ENCODE measurements at regions not wholly inside any gene's neighbourhood (a gene's known extent, or its start where the extent isn't known, plus 50 kb on each side); places are given as distances from the start of the nearest gene placed in this dataset.
"Not testable (repeated sequence)": the region's sequence is repeated elsewhere in the genome, so short reads cannot be mapped to it uniquely, and the experiment has no call there.

DNA sequence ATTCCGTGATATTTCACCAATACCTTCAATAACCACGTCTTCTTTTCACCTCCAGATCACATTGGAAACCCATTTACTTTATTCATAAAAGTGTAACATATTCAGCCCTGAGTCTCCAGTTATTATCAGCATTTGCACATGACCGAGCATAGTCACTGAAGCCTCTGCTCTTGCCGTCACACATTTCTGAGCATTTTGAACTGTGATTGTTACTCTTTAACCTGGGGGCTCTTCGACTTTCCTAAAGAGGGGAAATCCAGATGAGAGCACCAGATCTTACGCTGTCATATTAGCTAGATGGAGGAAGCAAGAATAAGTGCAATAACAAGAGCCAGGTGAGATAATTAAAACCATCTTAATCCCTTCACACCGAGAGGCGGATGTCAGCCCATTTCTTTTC lies 260.0 kb upstream of the NRP1 start:
- Mint-ChIP-seq H3K4me1 (ENCODE audit: low read depth, unreplicated experiment) (peaks cover 8% of the 10 kb centered on the region), H3K4me3 (ENCODE audit: unreplicated experiment) (no peak overlapping the region)

DNA sequence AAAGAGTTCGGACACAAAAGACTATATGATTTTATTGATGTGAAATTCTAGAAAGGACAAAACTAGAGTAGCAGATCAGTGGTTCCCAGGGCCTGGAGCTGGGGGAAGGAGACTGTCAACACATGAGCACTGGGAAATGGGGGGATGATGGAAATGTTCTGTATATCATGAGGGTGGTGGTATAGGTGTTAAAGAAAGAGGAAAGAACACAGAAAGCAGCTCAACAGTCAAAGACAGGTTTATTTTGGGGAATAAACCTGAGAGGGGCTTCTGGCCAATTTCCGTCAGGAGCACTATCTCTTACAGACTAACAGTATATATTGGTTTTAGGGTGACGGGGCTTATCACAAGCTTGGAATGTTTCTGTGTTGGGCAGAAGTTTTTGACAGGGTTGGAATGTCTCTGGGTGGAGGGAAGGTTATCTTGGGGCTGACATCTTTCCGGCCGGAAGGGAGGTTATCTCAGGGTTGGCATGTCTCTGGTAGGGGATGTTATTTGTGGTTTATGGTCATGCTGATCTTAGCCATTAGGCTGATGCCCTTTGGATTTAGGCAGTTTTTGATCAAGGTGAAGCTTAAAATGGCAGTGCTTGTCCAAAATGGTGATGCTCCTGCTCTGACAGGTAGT lies 254.6 kb upstream of the NRP1 start:
- Histone ChIP-seq H3K4me1 (peaks cover 12% of the 10 kb centered on the region), H3K36me3 (ENCODE audit: control insufficient read depth, insufficient read depth, low read length) (no peaks in the 10 kb centered on the region), H3K9me3 (peaks cover 13% of the 10 kb centered on the region), H3K4me3 (ENCODE audit: low read depth, low read length) (no peak overlapping the region), H3K27me3 (replicated peaks; ENCODE audit: control insufficient read depth, insufficient read depth, low read length) (no peaks in the 10 kb centered on the region)
- Mint-ChIP-seq H3K27me3 (ENCODE audit: insufficient read depth, unreplicated experiment) (no peaks in the 10 kb centered on the region), H3K4me3 (ENCODE audit: unreplicated experiment) (no peak overlapping the region), H3K27ac (ENCODE audit: unreplicated experiment) (no peak overlapping the region), H3K36me3 (ENCODE audit: insufficient read depth, unreplicated experiment) (peaks cover 4% of the 10 kb centered on the region), H3K9me3 (ENCODE audit: unreplicated experiment) (peaks cover 16% of the 10 kb centered on the region), H3K4me1 (ENCODE audit: low read depth, unreplicated experiment) (peaks cover 9% of the 10 kb centered on the region)
- no TSS peak for BruUV-seq (replicated peaks)
- DNase-seq: no peak
- TF ChIP-seq, protein P1, sequence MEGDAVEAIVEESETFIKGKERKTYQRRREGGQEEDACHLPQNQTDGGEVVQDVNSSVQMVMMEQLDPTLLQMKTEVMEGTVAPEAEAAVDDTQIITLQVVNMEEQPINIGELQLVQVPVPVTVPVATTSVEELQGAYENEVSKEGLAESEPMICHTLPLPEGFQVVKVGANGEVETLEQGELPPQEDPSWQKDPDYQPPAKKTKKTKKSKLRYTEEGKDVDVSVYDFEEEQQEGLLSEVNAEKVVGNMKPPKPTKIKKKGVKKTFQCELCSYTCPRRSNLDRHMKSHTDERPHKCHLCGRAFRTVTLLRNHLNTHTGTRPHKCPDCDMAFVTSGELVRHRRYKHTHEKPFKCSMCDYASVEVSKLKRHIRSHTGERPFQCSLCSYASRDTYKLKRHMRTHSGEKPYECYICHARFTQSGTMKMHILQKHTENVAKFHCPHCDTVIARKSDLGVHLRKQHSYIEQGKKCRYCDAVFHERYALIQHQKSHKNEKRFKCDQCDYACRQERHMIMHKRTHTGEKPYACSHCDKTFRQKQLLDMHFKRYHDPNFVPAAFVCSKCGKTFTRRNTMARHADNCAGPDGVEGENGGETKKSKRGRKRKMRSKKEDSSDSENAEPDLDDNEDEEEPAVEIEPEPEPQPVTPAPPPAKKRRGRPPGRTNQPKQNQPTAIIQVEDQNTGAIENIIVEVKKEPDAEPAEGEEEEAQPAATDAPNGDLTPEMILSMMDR (IDR thresholded peaks at IDR 0.05; ENCODE audit: insufficient read depth in 1 of 2, low read depth in 1 of 2, low read length in 1 of 2, severe bottlenecking in 1 of 2, unreplicated experiment in 1 of 2): no peak
- ChIA-PET POLR2A (no interaction called here), CTCF (no interaction called here)
- intact Hi-C loops (cut with micrococcal nuclease; ENCODE audit: unreplicated experiment): no loop called here

More for the DNA sequence above, 260.0 kb upstream of the NRP1 start:
- CTCF ChIA-PET: no interaction called here
- H3K27me3 ChIP-seq (replicated peaks; ENCODE audit: control insufficient read depth, insufficient read depth, low read length): no peaks in the 10 kb centered on the region
- DNase-seq: no peak
- no peak overlapping the region for H3K27ac Mint-ChIP-seq (ENCODE audit: unreplicated experiment)
- H3K36me3 ChIP-seq (ENCODE audit: control insufficient read depth, insufficient read depth, low read length): no peaks in the 10 kb centered on the region
- H3K9me3 Mint-ChIP-seq (ENCODE audit: unreplicated experiment): peaks cover 13% of the 10 kb centered on the region
- H3K27me3 Mint-ChIP-seq (ENCODE audit: insufficient read depth, unreplicated experiment): no peaks in the 10 kb centered on the region
- H3K4me3 ChIP-seq (ENCODE audit: low read depth, low read length): no peak overlapping the region
- TF ChIP-seq, protein P1 (IDR thresholded peaks at IDR 0.05; ENCODE audit: insufficient read depth in 1 of 2, low read depth in 1 of 2, low read length in 1 of 2, severe bottlenecking in 1 of 2, unreplicated experiment in 1 of 2): no peak
- no TSS peak for BruUV-seq (replicated peaks)
- H3K36me3 Mint-ChIP-seq (ENCODE audit: insufficient read depth, unreplicated experiment): no peaks in the 10 kb centered on the region
- intact Hi-C loops (cut with micrococcal nuclease; ENCODE audit: unreplicated experiment): no loop called here
- no peaks in the 10 kb centered on the region for H3K4me1 ChIP-seq
- POLR2A ChIA-PET: no interaction called here
- peaks cover 5% of the 10 kb centered on the region for H3K9me3 ChIP-seq

DNA sequence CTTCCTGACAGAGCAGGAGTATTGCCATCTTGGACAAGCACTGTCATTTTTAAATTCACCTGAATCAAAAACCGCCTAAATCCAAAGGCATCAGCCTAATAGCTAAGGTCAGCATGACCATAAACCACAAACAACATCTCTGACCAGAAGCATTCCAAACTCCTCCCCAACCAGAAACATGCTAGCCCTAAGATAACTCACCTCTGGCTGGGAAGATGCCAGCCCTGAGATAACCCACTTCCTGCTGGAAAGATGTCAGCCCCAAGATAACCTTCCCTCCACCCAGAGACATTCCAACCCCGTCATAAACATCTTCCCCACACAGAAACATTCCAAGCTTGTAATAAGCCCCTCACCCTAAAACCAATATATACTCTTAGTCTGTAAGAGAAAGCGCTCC lies 250.1 kb upstream of the NRP1 start:
- H3K27ac Mint-ChIP-seq (ENCODE audit: unreplicated experiment); intact Hi-C loops (cut with micrococcal nuclease; ENCODE audit: unreplicated experiment); H3K36me3 Mint-ChIP-seq (ENCODE audit: insufficient read depth, unreplicated experiment); H3K36me3 ChIP-seq (ENCODE audit: control insufficient read depth, insufficient read depth, low read length); H3K4me3 Mint-ChIP-seq (ENCODE audit: unreplicated experiment); H3K4me1 Mint-ChIP-seq (ENCODE audit: low read depth, unreplicated experiment); POLR2A ChIA-PET; H3K27me3 ChIP-seq (replicated peaks; ENCODE audit: control insufficient read depth, insufficient read depth, low read length); BruUV-seq (replicated peaks); H3K27me3 Mint-ChIP-seq (ENCODE audit: insufficient read depth, unreplicated experiment); CTCF ChIA-PET; H3K4me3 ChIP-seq (ENCODE audit: low read depth, low read length): not testable (repeated sequence)
- peaks cover 18% of the 10 kb centered on the region for H3K4me1 ChIP-seq
- peak; percentile 16 to 59 for DNase-seq
- peaks cover 19% of the 10 kb centered on the region for H3K9me3 Mint-ChIP-seq (ENCODE audit: unreplicated experiment)
- peaks cover 13% of the 10 kb centered on the region for H3K9me3 ChIP-seq

DNA sequence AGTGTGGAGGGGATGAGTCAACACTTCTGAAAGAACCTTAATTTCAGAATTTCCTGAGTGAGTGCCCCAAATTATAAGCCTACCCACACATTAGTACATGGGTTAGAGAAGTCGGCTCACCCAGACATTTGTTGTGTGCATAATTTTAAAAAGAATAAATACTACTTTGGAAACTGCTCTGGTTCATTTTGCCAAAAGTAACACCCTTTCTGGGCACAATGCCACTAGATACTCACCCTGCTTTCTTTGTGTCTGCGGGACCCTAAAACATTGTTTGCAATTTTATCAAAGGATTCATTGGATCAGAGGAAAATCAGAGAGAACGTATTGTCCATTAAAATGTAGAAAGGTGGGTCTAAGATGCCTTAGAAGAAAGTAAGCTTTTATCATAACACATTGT lies 245.5 kb upstream of the NRP1 start:
- TF ChIP-seq, protein P1 (IDR thresholded peaks at IDR 0.05; ENCODE audit: insufficient read depth in 1 of 2, low read depth in 1 of 2, low read length in 1 of 2, severe bottlenecking in 1 of 2, unreplicated experiment in 1 of 2): no peak
- Mint-ChIP-seq H3K27ac (ENCODE audit: unreplicated experiment) (no peak overlapping the region), H3K27me3 (ENCODE audit: insufficient read depth, unreplicated experiment) (no peaks in the 10 kb centered on the region), H3K9me3 (ENCODE audit: unreplicated experiment) (peaks cover 17% of the 10 kb centered on the region), H3K4me1 (ENCODE audit: low read depth, unreplicated experiment) (peaks cover 16% of the 10 kb centered on the region), H3K36me3 (ENCODE audit: insufficient read depth, unreplicated experiment) (no peaks in the 10 kb centered on the region), H3K4me3 (ENCODE audit: unreplicated experiment) (no peak overlapping the region)
- CTCF ChIA-PET: no interaction called here
- POLR2A ChIA-PET: no interaction called here
- Histone ChIP-seq H3K9me3 (no peaks in the 10 kb centered on the region), H3K4me3 (ENCODE audit: low read depth, low read length) (no peak overlapping the region), H3K27me3 (replicated peaks; ENCODE audit: control insufficient read depth, insufficient read depth, low read length) (no peaks in the 10 kb centered on the region), H3K4me1 (peaks cover 15% of the 10 kb centered on the region), H3K36me3 (ENCODE audit: control insufficient read depth, insufficient read depth, low read length) (no peaks in the 10 kb centered on the region)
- BruUV-seq (replicated peaks): no TSS peak
- intact Hi-C loops (cut with micrococcal nuclease; ENCODE audit: unreplicated experiment): no loop called here
- DNase-seq: no peak

All from Caco-2 (cell line).